GM12873 (cell line): ENCODE measurements at regions not wholly inside any gene's neighbourhood (a gene's known extent, or its start where the extent isn't known, plus 50 kb on each side); places are given as distances from the start of the nearest gene placed in this dataset.

Experiments used
- CTCF ChIP-seq: IDR thresholded peaks from 2 replicates; pipeline ENCODE4 v1.5.1; 2012; ENCODE audit warnings: low read depth, mild to moderate bottlenecking, moderate library complexity, low read length, control low read depth; ENCODE audit not compliant: insufficient read depth; ENCODE audit errors: missing control alignments

GRCh38 chrX:99795495-99795894, 614.6 kb downstream of the PCDH19 start:
- peak; percentile 28 for TF ChIP-seq CTCF

- TF ChIP-seq CTCF: no peak
Measured at GRCh38 chrX:99782516-99783040, 627.5 kb downstream of the PCDH19 start.

GRCh38 chrX:99777912-99778311, 632.2 kb downstream of the PCDH19 start:
- no peak for TF ChIP-seq CTCF

- TF ChIP-seq CTCF: no peak
Measured at GRCh38 chrX:99761731-99762130, 648.3 kb downstream of the PCDH19 start.

DNA sequence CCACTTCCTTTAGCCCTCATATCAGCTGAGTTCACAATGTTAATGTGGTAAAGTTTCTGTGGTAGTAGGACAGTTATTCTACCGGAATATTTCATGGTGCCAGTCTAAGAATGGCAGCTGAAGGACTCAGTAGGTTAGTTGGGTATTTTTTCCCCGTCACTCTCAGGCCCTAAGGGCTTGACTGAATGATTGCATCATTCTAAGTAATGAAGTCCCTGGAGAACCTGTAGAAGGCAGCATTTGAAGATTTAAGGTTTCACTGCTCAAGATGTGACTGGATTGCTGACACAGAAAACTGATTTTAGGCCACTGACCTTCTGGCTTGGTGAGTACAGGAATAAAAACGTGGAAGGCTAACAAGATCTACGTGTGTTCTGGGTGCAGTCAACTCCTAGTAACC, 657.3 kb downstream of the PCDH19 start:
- TF ChIP-seq CTCF: no peak

- no peak for TF ChIP-seq CTCF
Measured at GRCh38 chrX:99750721-99751120, 659.4 kb downstream of the PCDH19 start.

- TF ChIP-seq CTCF: no peak
Measured at GRCh38 chrX:99722094-99722493, 688.0 kb downstream of the PCDH19 start.

DNA sequence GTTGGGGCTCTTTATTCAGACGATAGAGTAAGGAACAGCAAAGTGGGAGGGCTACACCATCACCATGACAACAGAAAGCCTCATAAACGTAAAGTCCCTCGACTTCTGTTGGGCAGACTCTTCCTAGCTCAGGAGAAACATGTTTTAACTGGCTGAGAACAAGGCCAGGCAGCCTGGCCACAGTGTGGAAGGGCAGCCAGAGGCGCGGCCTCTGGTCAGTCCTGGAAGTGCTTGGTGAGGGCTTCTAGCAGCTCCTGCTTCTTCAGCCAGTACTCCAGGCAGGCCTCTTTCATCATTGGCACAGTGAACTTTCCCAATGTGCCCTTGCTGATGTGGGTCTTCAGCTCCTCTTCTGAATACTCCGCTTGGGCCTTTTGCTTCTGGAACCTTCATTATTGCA, 690.9 kb downstream of the PCDH19 start:
- no peak for TF ChIP-seq CTCF
